GM10266 (cell line): ENCODE measurements at regions not wholly inside any gene's neighbourhood (a gene's known extent, or its start where the extent isn't known, plus 50 kb on each side); places are given as distances from the start of the nearest gene placed in this dataset.
A peak's percentile ranks its signal among the peaks of the same experiment; 100 is the strongest.

Source experiments
- DNase-seq: peaks from one replicate; pipeline ENCODE4 v3.0.0; 2012; ENCODE audit errors: extremely low spot score
- TF ChIP-seq, protein P1 (sequence below): IDR thresholded peaks from 2 replicates; pipeline ENCODE4 v1.5.1; 2012; ENCODE audit warnings: mild to moderate bottlenecking, low read depth; ENCODE audit not compliant: control insufficient read depth, insufficient read depth; ENCODE audit errors: missing control alignments

DNA sequence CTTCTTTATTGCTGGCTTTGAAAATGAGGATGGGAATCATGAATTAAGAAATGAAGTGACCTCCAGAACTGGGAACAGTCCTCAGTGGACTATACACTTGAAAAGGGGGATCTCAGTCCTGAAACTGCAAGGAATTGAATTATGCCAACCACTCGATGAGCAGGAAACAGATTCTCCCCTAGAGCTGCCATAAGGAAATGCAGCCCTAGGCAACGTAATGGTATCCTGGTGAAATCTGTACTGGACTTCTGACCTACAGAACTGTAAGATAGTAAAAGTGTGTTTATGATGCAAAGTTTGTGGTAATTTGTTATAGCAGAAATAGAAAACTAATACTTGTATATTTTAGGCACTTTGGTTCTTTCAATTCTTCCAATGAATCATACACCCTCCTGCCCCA, 236.4 kb upstream of the TAC1 start:
- TF ChIP-seq, protein P1, sequence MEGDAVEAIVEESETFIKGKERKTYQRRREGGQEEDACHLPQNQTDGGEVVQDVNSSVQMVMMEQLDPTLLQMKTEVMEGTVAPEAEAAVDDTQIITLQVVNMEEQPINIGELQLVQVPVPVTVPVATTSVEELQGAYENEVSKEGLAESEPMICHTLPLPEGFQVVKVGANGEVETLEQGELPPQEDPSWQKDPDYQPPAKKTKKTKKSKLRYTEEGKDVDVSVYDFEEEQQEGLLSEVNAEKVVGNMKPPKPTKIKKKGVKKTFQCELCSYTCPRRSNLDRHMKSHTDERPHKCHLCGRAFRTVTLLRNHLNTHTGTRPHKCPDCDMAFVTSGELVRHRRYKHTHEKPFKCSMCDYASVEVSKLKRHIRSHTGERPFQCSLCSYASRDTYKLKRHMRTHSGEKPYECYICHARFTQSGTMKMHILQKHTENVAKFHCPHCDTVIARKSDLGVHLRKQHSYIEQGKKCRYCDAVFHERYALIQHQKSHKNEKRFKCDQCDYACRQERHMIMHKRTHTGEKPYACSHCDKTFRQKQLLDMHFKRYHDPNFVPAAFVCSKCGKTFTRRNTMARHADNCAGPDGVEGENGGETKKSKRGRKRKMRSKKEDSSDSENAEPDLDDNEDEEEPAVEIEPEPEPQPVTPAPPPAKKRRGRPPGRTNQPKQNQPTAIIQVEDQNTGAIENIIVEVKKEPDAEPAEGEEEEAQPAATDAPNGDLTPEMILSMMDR, result no peak
- DNase-seq, result no peak

DNA sequence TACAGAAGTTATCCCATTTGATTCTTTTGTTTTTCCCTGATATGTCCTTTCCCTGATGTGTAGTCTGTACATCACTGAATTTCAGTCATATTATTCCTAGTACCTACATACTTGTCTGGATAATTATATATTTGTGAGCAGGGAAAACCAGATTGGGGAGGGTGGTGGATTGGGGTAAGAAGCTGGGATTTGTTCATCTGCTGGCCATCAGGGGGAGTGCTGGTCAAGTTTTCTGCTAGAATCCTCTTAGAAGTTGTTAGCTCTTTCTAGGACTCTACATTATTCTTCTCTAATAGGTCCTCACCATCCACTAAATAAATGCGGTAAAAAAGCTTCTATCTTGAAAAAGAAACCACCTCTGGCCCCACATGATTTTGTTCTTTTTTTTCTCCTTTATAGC, 232.7 kb upstream of the TAC1 start:
- TF ChIP-seq, protein P1, result peak; percentile 60
- DNase-seq, result peak; percentile 29

DNA sequence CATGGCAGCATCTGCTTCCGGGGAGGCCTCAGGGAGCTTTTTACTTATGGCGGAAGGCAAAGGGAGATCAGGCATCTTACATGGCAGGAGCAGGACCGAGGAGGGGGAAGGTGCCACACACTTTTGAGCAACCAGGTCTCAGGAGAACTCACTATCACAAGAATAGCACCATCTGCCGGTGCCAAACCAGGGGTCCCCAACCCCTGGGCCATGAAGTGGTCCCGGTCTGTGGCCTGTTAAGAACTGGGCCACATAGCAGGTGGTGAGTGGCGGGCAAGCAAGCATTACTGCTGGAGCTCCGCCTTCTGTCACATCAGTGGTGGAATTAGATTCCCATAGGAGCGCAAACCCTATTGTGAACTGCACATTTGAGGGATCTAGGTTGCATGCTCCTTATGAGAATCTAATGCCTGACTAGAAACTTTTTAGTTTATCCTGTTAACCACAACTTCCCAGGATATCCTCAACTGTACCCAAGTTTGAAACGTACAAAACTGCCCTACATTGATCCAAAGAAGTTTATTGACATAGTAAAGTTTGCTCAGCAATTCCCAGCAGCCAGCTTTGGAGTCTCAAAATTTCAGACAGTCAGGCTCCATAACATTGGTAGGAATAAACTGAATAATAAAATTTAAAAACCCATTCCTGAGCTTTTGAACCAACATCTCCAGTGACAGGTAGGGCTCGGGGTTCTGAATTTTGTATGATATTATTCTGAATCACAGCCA, 228.4 kb upstream of the TAC1 start:
- DNase-seq, result no peak
- TF ChIP-seq, protein P1, result no peak

DNA sequence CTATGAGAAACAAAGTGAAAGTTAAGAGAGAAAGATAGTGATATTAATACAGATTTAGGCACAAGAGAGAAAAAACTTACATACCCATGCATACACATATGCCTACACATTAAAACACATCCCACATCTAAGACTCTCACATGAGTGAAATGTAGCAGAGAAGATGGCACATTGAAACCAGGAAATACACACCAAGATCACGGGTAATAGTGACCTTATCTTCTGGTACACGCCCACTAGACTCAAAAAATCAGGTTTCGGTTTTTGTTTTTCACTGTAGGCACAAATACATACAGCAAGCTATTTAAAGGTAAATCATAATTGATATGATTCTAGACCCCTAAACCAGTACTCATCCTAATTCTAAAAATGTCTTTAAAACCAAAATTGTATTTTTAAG, 225.2 kb upstream of the TAC1 start:
- no peak for DNase-seq
- TF ChIP-seq, protein P1, result no peak

DNA sequence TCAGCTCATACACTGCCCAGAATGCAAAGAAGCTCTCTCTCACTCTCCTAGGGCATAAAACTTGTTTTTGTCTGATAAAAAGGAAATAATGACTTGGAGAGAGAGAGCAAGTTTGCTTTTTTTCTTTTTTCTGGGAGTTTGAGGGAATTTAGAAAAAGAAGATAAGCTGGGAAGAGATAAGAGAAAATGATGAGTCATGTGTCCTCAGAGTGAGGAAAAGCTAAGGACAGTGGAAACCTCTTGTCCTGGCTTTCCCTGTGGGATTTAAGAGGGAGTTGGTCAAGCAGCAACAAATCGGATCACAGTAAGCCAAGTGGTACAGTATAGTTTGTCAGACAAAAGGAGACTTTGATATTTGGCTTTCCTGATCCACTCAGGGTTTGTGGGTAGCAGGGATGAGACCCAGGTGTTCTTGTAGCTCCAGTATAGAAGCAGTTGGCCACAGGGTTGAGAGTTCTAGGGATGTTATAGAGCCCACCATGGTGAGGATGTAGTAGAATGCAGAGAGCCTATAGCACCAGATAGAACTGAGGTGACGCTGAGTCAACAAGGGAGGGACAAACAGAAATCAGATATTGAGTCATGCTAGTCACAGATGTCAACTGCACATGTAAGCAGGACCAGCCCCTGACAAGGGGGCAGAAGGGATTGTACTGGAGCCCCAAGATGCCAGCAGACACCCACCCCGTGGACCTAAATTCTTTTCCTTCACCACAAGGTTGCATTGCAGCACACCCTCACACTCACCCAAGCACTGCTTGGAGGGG, 219.3 kb upstream of the TAC1 start:
- TF ChIP-seq, protein P1, result no peak
- no peak for DNase-seq

DNA sequence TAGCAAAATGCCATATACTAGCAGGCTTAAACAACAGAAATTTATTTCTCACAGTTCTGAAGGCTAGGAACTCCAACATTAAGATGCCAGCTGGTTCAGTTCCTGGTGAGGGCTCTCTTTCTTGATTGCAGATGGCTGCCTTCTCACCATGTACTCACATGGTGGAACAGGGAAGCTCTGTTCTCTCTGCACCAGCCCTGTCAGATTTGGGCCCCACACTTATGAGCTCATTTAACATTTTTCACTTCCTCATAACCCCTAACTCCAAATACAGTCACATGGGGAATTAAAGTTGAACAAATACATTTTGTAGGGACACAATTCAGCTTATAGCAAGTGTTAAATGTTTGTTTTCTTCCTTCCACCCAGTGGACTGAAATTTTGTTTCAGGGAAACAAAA, 218.6 kb upstream of the TAC1 start:
- no peak for DNase-seq
- TF ChIP-seq, protein P1, result no peak

DNA sequence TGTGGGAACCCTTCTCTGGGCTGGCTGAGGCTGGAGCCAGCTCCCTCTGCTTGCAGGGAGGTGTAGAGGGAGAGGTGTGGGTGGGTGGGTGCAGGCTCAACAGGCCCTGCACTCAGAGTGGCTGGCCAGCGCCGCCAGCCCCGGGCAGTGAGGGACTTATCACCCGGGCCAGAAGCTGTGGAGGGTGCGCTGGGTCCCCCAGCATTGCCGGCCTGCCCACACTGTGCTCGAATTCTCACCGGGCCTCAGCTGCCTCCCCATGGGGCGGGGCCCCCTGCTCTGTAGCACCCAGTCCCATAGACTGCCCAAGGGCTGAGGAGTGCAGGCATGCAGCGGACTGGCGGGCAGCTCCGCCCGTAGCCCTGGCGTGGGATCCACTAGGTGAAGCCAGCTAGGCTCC, 190.7 kb upstream of the TAC1 start:
- TF ChIP-seq, protein P1, result no peak
- DNase-seq, result no peak
